Hippocampal formation (tissue), 2 donors: ENCODE measurements at regions not wholly inside any gene's neighbourhood (a gene's known extent, or its start where the extent isn't known, plus 50 kb on each side); places are given as distances from the start of the nearest gene placed in this dataset.
A peak's percentile ranks its signal among the peaks of the same experiment; 100 is the strongest.
"Not testable (repeated sequence)": the region's sequence is repeated elsewhere in the genome, so short reads cannot be mapped to it uniquely, and the experiment has no call there.

ENCODE experiments used
- DNase-seq, 2 donors: peaks; one replicate each; lab custom pipeline; 2025; lab: John Stamatoyannopoulos, UW

DNA sequence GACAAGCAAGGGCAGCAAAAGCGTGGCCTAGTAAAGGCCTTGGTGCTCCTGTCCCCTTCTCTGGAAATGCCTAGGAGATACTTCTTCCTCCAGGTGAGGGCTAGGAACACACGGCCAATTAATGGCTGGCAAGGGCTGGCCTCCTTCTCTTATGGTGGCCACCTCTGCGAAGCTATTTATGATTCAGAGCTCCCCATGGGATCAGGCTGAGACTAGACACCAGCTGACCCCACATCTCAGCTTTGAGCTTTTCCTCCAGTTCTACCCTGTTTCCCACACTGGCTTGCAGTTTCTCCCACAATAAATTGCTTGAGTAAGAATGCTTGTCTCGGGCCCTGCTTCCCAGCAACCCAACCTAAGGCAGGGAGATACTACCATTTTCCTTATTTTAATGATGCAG is 53.7 kb downstream of the CAMK2N1 start:
- no peak for DNase-seq

DNA sequence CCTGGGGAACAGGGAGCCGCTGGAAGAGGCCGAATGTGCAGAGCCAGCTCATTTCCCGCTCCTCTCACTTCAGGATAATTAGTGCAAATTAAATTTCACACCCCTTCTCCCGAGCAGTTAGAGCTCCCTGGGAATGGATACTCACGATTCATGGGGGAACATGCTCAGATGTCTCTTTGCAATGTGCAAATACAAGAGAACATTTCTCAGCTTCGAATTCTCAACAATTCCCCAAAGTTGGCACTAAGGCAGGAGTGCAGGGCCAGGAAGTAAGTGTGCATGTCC is 54.9 kb downstream of the CAMK2N1 start:
- DNase-seq: no peak

DNA sequence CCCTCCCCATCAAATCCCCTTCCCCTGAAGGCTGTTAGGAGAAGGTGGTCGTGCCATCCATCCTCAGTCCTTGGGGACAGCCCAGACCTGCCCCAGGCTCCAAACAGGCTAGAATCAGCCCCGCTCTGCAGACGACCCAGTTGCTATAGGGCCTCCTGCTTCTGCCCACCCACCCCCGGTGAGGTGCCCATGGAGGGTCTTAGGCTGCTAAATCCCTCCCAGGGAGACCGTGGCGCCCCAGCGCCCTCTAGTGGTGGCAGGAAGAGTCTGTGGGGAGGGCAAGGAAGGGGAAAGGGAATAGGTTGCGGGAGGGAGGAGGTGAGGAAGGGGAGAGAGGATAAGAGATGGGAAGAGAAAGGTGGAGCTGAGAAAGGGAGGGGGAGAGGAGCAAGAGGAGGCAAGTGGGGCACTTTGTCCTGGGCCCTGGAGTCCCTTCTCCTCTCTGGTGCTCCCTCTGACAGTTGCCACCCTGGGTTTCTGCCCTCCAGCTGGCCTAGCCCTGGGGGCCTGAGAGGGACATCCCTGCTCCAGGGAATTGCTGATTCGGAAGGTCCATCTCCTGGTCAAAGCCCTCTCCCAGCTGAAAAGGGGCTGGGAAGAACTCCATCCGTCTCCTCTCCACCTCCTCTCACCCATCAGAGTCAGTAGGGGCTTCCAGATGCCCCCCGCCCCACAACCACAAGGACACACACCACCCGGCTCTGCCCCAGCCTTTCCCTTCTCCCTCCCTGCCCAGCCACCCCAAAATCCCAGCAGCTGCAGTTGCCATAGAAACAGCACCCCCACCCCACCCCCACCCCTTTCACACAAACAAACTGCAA is 55.4 kb downstream of the CAMK2N1 start:
- peak in 1 of 2 donors; percentile 45 for DNase-seq

DNA sequence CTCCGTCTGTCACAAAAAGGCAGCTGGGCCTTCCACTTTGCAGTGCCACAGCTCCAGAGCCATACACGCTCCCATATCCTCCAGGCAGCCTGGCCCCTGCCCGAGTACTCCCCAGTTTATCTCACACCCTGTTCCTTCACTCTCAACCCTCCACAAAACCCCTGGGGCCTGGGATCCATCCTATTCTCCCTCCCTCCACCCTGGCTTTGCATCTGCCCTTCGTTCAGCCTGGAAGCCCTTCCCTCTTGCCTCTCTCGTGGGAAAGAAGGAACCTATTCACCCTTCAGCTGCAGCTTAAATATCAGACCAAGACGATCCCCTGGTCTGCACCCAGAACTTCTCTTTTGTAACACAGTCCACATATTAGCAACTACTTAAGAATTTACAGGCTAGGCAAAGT is 56.7 kb downstream of the CAMK2N1 start:
- DNase-seq: no peak

DNA sequence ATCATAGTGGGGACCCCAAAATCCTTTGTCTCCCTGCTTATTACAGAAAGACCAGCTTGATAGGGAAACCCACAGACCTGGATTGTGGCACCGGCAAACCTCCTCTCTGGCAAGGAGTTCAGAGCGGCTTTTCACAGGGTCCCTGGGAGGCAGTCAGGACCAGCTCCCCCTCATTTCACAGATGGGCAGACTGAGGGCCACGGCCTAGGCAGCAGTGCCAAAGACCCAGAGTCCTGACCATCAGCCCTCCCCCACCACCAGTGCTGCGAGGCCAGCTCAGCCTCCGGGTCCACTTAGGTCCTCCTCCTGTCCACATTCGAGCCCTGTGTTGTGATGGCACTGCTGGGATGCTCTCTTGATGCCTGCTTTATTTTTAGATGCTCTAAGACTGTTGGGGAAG is 57.2 kb downstream of the CAMK2N1 start:
- DNase-seq: no peak

DNA sequence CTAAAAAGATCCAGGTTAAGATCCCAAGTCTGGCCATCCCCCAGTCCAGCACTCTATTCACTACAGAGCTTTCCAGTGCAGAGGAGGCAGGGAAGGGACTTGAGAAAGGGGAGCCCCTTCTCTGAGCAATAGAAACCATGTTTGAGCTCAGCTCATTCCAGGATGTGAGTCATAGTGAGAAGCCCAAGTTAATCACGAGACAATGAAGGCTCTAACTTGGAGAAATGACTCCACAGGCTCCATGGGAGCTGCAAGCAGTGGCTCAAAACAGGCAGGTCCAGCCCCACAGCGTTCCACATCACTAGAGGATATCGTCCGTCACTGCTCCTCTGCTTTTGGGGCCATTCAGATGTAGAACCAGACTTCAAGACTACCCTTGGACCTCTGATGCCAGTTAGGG is 59.1 kb downstream of the CAMK2N1 start:
- DNase-seq: no peak

DNA sequence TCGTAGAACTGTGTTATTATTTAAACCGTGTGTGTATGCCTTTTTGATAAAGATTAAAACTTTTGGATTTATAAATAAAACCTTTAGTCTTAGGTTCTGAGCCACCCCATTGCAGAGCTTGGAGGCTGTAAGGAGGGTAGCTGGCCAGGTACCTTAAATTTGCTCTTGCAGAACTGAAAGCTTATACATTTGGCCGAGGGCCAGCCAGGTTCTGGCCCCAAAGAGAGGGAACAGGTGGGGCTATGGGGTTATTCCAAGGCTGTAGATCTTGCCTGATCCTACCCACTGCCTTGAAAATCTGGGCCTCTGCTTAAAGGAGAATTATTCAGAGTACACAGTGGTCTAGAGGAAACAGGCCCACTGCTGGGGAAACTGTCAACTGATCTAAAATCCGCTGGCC is 59.6 kb downstream of the CAMK2N1 start:
- no peak for DNase-seq

DNA sequence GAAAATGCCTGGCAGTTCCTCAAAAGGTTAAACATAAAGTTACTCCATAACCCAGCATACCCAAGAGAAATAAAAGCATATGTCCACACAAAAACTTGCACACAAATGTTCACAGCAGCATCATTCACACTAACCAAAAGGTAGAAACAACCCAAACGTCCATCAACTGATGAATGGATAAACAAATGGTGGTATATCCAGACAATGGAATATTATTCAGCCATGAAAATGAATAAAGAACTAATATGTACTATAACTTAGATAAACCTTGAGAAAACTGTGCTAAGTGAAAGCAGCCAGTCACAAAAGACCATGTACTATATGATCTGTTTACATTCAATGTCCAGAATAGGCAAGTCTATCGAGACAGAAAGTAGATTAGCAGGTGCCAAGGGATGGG is 60.4 kb downstream of the CAMK2N1 start:
- no peak for DNase-seq

DNA sequence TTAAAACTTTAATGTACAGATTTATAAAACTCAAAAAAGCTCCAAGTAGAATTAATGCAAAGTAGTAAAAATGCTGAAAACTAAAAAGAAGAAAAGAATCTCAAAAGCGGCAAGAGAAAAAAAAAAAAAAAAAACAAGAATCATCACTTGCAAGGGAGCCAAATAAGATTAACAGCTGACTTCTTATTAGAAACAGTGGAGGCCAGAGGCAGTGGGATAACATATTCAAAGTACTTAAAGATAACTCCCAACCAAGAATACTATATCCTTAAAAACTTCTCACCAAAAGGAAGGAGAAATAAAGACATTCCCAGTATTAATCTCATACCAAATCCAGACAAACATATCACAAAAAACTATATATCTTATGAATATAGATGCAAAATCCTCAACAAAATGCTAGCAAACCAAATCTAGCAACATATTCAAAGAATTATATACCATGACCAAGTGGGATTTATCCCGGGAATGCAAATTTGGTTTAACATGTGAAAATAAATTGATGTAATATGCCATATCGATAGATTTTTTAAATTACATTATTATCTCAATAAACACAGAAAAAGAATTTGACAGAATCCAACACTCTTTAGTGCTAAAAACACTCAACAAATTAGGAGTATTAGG is 62.7 kb downstream of the CAMK2N1 start:
- no peak for DNase-seq

DNA sequence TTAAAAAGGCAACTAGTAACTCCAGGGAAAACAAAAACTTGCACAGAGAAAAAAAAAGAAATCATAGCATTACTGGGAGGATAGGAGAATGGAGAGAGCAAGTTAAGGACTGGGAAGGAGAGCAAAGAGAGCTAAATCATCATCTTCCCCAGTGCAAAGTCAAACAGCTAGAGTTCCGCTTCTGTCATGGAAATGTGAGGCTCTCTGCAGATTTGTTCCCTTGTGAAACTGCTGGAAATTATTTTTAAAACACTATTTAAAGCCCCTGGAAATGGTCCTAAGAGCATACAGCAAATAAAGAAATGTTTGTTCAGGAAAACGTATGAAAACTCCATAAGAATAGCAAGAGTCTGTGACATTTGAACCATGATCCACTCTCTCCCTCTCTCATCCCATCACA is 64.6 kb downstream of the CAMK2N1 start:
- no peak for DNase-seq

DNA sequence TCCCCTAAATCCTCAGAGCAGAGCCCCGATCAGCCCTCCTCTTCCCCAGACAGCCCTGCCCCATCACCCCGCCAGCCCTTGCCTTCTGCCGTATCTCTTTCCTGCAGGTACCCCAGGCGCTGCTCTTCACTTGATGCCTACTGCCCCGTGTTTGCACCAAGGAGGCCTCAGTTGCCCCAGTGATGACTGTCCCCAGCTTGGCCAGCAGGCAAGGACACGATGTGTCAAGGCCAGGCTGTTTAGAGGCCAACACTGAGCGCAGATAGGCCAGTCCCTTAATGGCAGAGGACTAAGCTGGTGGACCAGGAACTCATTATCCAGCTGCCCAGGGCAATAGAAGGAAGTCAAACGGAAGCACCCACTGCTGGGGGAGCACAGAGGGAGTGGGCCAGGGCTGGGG is 68.4 kb downstream of the CAMK2N1 start:
- no peak for DNase-seq

DNA sequence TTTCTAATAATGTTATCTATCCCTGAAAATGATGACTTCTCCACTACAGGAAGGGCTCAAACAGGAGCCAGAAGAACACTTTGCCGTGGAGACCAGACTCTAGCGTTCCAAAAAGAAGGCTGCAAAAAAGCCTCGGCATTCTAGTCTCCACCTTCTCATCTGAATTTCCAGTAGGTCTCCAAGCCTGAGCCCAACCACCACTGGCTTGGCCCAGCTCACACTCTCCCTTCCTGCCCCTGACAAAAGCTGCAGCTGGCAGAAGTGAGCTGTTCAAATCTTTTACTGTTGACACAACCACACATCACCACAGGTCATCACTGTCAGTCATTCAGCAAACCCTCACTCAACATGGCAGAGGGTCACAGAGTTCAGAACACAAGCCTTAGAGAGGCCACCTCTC is 69.3 kb downstream of the CAMK2N1 start:
- no peak for DNase-seq

DNA sequence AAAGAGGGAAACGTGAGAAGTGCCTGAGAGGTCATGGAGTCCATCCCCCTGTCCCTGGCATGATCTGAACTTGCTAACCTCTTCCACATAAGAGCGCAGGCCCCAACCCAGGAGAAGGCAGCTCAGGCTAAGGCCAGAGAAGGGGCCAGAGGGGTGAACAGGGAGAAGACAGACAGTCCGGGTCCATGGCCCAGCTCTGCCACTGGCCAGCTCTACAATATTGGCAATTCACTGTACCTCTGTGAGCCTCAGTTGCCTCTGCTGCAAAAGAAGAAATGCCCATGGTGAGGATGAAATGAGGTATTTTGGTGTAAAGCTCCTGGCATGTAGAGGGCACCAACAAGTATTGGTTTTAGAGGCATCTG is 72.3 kb downstream of the CAMK2N1 start:
- no peak for DNase-seq

DNA sequence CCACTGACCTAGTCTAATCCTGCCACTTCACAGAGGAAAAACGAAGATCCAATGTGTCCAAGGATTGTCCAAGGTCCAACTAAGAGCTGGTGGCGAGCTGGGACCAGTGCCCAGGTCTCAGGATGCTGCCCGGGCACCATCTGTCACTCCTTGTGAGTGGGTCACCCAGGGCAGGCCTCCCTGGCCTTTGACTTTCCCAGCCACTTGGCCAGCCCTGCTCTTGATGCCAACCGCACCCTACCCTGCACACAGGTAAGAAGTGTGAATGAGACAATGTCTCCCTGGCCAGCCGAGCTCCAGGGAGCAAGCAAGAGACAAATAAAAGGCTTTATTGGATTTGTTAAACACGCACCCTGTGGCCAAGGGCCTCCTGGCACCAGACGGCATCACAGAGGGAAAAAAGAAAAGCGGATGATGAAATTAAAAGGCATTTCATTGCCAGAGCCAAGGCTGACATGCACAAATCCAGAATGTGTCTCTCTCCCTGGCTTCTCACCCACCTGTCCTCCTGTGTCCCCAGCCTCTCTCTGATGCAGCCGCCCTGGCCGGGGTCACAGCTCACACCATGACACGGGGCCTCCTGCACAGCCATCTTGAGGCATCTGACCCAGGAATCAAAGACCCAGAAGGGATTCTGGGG is 72.8 kb downstream of the CAMK2N1 start:
- no peak for DNase-seq

DNA sequence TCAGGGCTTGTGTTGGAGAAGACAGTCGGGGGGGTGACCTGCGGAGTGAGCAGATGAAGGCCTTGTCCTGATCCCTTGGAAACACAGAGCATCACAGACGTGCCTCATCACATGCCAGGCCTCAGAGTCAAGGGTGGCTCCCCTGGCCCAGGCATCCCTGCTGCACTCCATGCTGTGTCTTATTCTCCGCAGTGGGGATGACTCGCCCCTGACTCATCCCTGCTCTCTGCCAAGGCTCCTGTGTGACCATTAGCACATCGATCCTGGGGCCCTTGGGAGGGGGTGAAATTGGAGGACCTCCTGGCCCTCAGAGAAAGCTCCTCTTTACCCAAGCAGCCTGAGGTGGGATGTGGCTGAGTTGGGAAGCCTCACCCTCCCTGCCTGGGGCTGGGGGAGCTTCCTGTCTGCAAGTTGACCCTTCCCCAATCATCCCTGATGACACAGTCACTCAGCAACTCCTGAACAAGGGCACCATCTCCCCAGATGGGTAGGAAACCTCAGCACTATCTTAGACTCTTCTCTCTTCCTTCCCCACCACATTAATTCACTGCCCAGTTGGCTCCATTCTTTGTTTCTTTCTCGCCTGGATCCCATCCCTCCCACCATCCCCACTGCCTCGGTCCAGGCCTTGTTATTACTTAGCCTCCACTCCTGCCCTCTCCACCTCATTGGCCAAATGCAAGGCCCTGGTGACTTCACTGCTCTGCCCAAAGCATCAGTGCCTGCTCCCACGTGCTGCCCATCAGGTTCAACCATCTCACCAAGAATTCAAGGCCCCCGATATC is 74.6 kb downstream of the CAMK2N1 start:
- DNase-seq: no peak

DNA sequence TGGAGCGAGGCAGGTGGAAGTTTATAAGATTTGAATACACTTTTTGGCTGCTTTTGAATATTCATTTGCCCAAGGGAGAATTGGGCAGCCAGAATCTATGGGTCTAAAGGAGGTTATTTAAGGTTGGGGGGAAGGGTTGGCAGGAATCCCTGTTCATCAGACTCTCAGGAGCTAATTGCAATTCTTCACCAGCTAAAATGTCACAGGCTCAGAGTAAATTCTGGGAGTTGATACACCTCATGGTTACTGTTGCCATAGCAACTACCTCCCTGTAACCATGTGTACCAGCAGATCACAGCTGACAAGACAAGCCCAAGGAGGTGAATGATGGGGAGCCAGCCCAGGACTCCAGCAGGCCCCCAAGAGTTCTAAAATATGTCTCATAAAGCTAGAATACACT is 75.5 kb downstream of the CAMK2N1 start:
- no peak for DNase-seq

DNA sequence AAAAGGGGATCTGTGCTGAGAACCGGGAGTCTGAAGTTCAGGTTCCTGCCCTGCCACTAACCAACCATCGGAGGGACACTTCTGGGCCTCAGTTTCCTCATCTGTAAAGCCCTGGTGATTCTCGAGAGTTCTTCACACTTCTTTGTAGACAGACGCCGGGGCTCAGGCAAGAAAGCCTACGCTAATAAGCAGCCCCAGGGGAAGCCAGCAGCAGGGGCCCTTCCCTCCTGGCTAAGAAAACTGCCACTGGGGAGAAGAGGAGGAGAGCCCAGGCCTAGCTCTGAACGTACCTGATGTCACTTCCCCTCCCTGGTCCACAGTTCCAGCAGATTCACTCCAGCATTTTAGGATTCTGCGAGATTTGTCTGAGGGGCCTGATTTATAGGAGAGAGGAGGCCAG is 76.0 kb downstream of the CAMK2N1 start:
- no peak for DNase-seq

DNA sequence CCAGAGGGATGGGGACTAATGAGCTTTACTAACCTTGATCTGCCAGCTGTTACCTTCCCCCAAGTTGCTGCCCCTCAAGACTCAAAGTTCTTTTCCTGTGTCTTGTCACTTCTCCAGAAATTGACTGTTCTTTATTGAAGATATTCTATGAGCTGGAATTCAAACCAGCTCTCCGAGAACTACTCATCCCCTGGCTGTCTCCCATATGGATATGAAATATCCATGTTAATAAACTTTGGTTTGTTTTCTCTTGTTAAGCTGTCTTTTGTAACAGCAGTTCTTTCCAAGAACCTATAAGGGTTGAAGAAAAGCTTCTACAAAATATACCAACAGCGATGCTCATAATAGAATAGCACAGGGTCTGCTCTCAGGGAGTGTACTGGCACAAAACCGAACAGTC is 77.0 kb downstream of the CAMK2N1 start:
- DNase-seq: peak in 1 of 2 donors; percentile 26

DNA sequence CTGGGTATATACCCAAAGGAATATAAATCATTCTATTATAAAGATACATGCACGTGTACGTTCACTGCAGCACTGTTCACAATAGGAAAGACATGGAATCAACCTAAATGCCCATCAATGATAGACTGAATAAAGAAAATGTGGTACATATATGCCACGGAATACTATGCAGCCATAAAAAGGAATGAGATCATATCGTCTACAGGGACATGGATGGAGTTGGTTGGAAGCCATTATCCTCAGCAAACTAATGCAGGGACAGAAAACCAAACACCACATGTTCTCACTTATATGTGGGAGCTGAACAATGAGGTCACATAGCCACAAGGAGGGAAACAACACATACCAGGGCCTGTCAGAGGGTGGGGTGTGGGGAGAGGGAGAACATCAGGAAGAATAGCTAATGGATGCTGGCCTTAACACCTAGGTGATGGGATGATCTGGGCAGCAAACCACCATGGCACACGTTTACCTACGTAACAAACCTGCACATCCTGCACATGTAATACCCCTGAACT is 77.8 kb downstream of the CAMK2N1 start:
- not testable (repeated sequence) for DNase-seq

DNA sequence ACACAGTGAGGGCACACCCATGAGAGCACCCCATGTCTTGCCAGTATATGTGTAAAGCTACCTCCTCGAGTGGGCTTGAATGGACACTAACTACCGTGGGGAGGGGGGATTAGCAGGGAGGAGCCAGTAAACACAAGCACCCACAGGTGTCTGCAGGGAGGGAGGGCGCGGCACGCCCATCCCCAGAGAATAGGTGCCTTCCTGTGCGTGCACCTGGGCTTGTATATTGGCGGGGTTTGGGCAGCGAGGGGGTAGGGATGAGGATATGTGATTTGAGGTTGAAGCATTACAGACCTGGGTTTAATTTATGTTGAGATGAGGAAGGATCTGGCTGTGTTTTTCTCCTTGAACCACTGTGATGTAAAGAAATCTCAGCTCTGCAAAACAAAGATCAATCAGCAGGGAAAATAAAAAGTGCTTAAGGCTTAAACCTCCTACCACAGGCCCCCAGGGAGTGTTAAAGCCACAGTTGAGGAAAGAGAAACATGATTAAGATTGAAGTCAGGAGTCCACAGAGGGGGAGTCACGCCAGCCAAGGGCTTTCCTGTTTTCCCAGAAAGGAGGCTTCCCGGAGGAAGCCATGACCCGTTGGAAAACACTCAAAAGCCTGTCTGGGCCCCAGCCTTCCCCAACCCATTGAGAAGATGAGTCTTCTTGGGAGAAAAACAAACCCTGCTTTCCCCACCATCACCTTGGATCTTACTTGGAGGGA is 80.0 kb downstream of the CAMK2N1 start:
- no peak for DNase-seq

DNA sequence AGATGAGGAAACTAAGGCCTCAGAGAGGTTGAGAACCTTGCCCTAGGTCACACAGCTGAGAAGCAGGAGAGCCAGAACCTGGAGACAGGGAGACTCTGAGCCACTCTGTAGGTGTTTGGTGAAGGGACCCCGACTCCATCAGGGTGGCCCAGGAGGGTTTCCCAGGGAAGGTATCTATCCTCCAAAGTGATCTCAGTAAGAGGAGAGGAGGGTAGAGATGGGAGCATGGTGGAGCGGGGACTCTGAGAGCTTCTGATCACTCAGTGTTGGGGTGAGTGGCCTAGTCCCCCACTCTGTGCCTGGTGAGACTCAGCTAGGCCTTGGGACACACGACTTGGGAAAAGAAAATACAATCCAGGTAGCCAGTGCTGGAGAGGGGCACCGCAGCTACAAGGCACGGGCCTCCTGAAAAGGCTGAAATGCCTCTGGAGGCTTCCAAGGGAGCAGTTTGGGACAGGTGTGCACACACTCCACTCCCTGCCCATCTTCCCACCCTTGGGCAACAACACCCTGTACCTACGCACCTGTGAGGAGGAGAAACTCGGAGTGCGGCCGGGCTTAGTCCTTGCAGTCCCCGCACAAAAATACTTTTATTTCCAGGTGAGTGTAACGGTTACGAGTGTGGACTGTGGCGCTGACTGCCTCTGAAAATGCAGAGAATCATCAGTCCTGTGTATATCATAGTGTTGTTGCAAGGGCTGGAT is 80.8 kb downstream of the CAMK2N1 start:
- DNase-seq: no peak
